ENCODE measurements at regions not wholly inside any gene's neighbourhood (a gene's known extent, or its start where the extent isn't known, plus 50 kb on each side); places are given as distances from the start of the nearest gene placed in this dataset.

DNA sequence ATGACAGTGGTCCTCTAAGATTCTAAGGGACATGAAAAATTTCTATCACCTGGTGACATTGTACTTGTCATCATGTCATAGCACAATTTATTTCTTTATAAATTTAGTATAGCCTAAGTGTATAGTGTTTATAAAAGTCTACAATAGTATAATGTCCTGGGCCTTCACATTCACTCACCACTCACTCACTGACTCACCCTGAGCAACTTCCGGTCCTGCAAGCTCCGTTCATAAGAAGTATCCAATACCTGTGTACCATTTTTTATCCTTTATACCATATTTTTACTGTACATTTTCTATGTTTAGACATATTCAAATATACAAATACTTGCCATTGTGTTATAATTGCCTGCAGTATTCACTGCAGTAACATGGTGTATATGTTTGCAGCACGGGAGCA lies 72.8 kb upstream of the DSEL start:
- DNase-seq (ENCODE audit: low read depth) = no peak

DNA sequence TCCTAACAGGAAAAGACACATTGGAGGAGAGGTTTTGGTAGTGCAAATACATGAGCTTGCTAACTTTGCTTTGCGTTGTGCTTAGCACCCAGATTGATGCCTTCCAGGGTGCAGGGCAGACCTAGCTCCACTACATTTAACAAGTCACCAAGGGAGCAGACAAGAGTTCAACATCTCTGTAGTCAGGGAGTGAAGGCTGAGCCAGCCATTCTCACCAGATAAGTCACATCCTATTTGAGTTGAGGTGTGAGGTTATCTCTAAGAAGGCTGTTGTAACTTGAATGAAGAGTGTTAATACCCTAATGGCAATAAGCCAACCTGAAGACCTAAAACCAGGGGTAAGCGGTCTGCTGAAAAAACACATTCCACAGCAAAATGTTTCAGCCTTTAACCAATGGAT lies 69.6 kb upstream of the DSEL start:
- no peak for DNase-seq (ENCODE audit: low read depth)

DNA sequence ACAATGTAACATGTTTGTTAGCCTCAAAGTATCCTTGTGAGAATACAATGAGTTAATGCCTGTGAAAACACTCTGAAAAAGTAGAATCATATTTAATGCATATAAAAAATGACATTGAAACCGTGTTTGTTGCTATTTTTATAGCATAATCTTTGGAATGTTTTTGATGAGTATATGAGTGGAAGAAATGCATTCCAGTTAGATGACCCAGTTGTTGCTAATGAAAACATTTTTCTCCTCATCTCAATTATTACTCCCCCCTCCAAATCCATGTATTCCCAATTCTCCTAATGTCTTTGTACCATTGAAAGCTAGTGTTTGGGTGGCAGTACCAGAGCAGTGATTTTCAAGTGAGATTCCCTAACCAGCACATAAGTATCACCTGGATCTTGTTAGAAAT lies 67.1 kb upstream of the DSEL start:
- DNase-seq (ENCODE audit: low read depth) = no peak

DNA sequence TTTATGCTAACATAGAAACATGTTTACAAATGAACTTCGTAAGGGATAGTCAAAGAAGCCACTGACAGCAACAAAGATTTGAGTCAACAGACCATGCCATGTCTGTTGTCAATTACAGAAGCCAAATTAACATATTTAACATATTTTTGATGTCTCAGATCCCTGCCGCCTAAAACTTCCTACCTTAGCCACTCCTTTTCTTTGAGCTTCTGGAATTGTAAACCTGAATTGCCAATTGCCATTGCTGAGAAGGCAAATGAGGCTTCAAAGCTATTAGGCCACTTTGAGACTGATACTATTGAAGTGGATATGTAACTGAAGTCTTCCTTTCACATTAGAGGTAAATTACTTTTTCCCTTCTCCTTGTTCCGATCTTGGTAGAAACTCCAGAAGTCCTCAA lies 66.0 kb upstream of the DSEL start:
- no peak for DNase-seq (ENCODE audit: low read depth)

DNA sequence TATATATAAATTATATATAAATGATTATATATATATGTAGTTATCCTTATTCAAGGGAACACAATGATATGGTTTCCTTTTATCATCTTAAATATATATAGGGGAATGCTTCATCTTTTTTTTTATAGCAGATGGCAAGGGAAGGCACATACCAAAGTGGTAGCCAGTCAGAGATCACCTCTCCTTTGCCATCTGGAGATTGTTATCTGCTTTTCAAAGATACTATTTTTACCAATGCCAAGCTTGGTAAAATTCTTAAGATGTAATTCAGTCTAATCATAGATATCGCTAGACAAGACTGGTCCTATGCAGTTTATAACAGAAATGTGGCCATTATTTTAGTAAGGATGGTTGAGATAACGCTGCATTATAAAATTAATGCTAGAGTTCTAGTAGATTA lies 64.7 kb upstream of the DSEL start:
- no peak for DNase-seq (ENCODE audit: low read depth)

DNA sequence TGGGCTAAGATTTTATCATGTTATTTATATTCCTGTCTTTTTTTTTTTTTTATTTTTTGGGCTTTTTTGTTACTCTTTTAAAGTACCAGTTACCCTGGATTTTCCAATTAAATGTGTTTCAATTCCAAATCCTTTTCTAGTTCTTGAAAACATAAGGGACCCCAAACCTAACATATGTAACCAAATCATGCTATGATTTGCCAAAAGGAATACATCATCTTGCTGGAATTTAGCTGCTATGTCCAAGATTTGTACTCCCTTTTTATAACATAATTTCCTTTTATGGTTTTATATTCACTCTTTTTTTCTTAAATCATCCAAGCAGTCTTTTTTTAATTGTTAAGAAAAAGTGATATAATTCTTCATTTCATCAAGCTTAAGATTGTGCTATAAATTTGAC lies 60.9 kb upstream of the DSEL start:
- no peak for DNase-seq (ENCODE audit: low read depth)

DNA sequence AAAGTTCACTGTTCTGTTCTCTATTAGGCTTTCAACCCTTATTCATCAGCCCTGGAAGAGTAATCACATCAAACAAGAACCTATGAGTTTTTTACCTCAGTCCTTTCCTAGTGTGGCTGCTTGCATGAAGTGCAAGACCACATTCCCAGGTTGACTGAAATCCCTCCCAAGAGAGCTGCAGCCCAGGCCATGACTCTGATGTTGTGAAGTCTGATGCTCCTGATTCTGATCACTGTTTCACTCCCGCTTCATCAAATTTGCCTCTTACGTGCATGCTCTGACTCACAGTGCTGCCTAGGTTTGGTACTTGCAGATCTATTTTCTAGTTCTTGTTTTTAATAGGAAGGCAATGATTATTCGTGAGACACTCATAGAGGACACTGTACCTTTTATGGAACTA lies 58.2 kb upstream of the DSEL start:
- no peak for DNase-seq (ENCODE audit: low read depth)

DNA sequence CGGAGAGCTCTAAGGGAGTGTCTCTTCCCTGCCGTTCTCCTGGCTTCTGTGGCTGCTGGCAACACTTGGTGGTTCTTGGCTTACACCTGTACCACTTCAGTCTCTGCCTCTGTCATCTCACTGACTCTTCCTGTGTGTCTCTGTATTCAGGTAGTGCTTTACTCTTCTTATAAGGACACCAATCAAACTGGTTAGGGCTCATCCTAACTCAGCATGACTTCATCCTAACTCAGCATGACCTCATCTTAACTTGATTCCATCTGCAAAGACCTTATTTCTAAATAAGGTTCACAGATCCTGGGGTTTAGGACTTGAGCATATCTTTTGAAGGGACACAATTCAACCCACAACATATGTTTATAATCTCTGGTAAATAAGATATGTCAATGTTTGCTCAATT lies 51.6 kb upstream of the DSEL start:
- no peak for DNase-seq (ENCODE audit: low read depth)

Measured in GM04504 (cell line).